WTC11 (cell line): ENCODE measurements at regions not wholly inside any gene's neighbourhood (a gene's known extent, or its start where the extent isn't known, plus 50 kb on each side); places are given as distances from the start of the nearest gene placed in this dataset.

Experiments used
- ATAC-seq: fragments of 200-7000 bp; cut with Tn5 transposase; 2 replicates; pipeline ENCODE4 v1.10.0; 2021; ENCODE audit warnings: mild to moderate bottlenecking, moderate library complexity
- CTCF ChIA-PET: fragments of 300-600 bp; sonication (Branson Sonifier 250); formaldehyde crosslinking; loops from one replicate; lab custom pipeline; 2021; ENCODE audit warnings: antibody characterized with exemption; lab: Charles Lee
- POLR2A ChIA-PET: fragments of 350-600 bp; sonication (Branson Sonifier 250); formaldehyde crosslinking; loops from one replicate; lab custom pipeline; 2021; ENCODE audit warnings: antibody characterized with exemption; lab: Charles Lee
- DNase-seq: peaks from one replicate; pipeline ENCODE4 v3.0.0; 2021; ENCODE audit warnings: low spot score
- H3K27ac Mint-ChIP-seq: 2 replicates; pipeline ENCODE4 v1.8.0; 2021; ENCODE audit warnings: mixed read lengths
- H3K27me3 Mint-ChIP-seq: 2 replicates; pipeline ENCODE4 v1.8.0; 2021; ENCODE audit warnings: low read depth, mild to moderate bottlenecking, moderate library complexity, mixed read lengths
- H3K36me3 Mint-ChIP-seq: 2 replicates; pipeline ENCODE4 v1.8.0; 2021; ENCODE audit warnings: mixed read lengths
- H3K4me1 Mint-ChIP-seq: 2 replicates; pipeline ENCODE4 v1.8.0; 2022; ENCODE audit warnings: mixed read lengths
- H3K4me3 Mint-ChIP-seq: 2 replicates; pipeline ENCODE4 v1.8.0; 2021; ENCODE audit warnings: mild to moderate bottlenecking, moderate library complexity, mixed read lengths
- H3K9me3 Mint-ChIP-seq: 2 replicates; pipeline ENCODE4 v1.8.0; 2021; ENCODE audit warnings: mixed read lengths
- ATF6 ChIP-seq: sonication (generic); formaldehyde crosslinking; IDR thresholded peaks from 2 replicates; pipeline ENCODE4 v1.8.1; 2023; ENCODE audit warnings: mild to moderate bottlenecking, missing genetic modification reagents
- CDX4 ChIP-seq: fragments of 250-450 bp; sonication (Bioruptor Pico); IDR thresholded peaks from 2 replicates; pipeline ENCODE4 v1.9.0; 2021; ENCODE audit warnings: moderate library complexity, mild to moderate bottlenecking, inconsistent platforms, borderline replicate concordance
- CTCF ChIP-seq: fragments of 200-600 bp; IDR thresholded peaks from 2 replicates; pipeline ENCODE4 v1.8.0; 2022; ENCODE audit warnings: antibody characterized with exemption
- E2F4 ChIP-seq: sonication (generic); formaldehyde crosslinking; IDR thresholded peaks from 2 replicates; pipeline ENCODE4 v1.8.1; 2022; ENCODE audit warnings: low read depth, mild to moderate bottlenecking, moderate library complexity, missing genetic modification reagents, borderline replicate concordance
- EMX1 ChIP-seq: fragments of 250-450 bp; sonication (Bioruptor Pico); IDR thresholded peaks from 2 replicates; pipeline ENCODE4 v1.8.0; 2021; ENCODE audit warnings: mild to moderate bottlenecking
- ETV6 ChIP-seq: sonication (generic); formaldehyde crosslinking; IDR thresholded peaks from 2 replicates; pipeline ENCODE4 v1.8.1; 2022; ENCODE audit warnings: mild to moderate bottlenecking, missing genetic modification reagents
- FOXJ3 ChIP-seq: sonication (generic); formaldehyde crosslinking; IDR thresholded peaks from 2 replicates; pipeline ENCODE4 v1.9.0; 2021; ENCODE audit warnings: missing genetic modification reagents, mild to moderate bottlenecking, borderline replicate concordance
- FOXP1 ChIP-seq: sonication (generic); formaldehyde crosslinking; IDR thresholded peaks from 2 replicates; pipeline ENCODE4 v1.8.0; 2022; ENCODE audit warnings: missing genetic modification reagents, mild to moderate bottlenecking, moderate library complexity, borderline replicate concordance
- RELA ChIP-seq: sonication (generic); formaldehyde crosslinking; IDR thresholded peaks from 2 replicates; pipeline ENCODE4 v1.8.1; 2022; ENCODE audit warnings: missing genetic modification reagents, mild to moderate bottlenecking, borderline replicate concordance
- SMAD3 ChIP-seq: sonication (generic); formaldehyde crosslinking; IDR thresholded peaks from 2 replicates; pipeline ENCODE4 v1.8.0; 2022; ENCODE audit warnings: missing genetic modification reagents, mild to moderate bottlenecking, borderline replicate concordance
- TCF7 ChIP-seq: sonication (generic); formaldehyde crosslinking; IDR thresholded peaks from 2 replicates; pipeline ENCODE4 v1.8.0; 2022; ENCODE audit warnings: mild to moderate bottlenecking, low read depth, missing genetic modification reagents, moderate library complexity
- TP53 ChIP-seq: sonication (generic); formaldehyde crosslinking; IDR thresholded peaks from 2 replicates; pipeline ENCODE4 v1.8.1; 2023; ENCODE audit warnings: mild to moderate bottlenecking, missing genetic modification reagents
- USF1 ChIP-seq: sonication (generic); formaldehyde crosslinking; IDR thresholded peaks from 2 replicates; pipeline ENCODE4 v1.8.0; 2022; ENCODE audit warnings: mild to moderate bottlenecking, missing genetic modification reagents
- ZBTB43 ChIP-seq: sonication (generic); formaldehyde crosslinking; IDR thresholded peaks from 2 replicates; pipeline ENCODE4 v1.8.1; 2023; ENCODE audit warnings: mild to moderate bottlenecking, missing genetic modification reagents
- ZNF121 ChIP-seq: sonication (generic); formaldehyde crosslinking; IDR thresholded peaks from 2 replicates; pipeline ENCODE4 v1.8.0; 2023; ENCODE audit warnings: missing genetic modification reagents
- ZNF416 ChIP-seq: fragments of 250-450 bp; sonication (Bioruptor Pico); IDR thresholded peaks from 2 replicates; pipeline ENCODE4 v1.9.0; 2021; ENCODE audit warnings: mild to moderate bottlenecking, inconsistent platforms
- ZNF423 ChIP-seq: fragments of 250-450 bp; sonication (Bioruptor Pico); IDR thresholded peaks from 2 replicates; pipeline ENCODE4 v2.1.2; 2022; ENCODE audit warnings: mild to moderate bottlenecking, moderate library complexity
- ZNF512 ChIP-seq: sonication (generic); formaldehyde crosslinking; IDR thresholded peaks from 2 replicates; pipeline ENCODE4 v1.8.1; 2022; ENCODE audit warnings: missing genetic modification reagents, borderline replicate concordance
- ZNF532 ChIP-seq: fragments of 250-450 bp; sonication (Bioruptor Pico); IDR thresholded peaks from 2 replicates; pipeline ENCODE4 v1.9.0; 2021; ENCODE audit warnings: mild to moderate bottlenecking, borderline replicate concordance

GRCh38 chr20:17036541-17036940 lies 190.3 kb upstream of the PCSK2 start:
- H3K4me1 Mint-ChIP-seq = peaks cover 6% of the 10 kb centered on the region
- H3K27me3 Mint-ChIP-seq = no peaks in the 10 kb centered on the region
- H3K36me3 Mint-ChIP-seq = no peaks in the 10 kb centered on the region
- no peak overlapping the region for H3K27ac Mint-ChIP-seq
- peaks cover 9% of the 10 kb centered on the region; the same call in 1 of the 2 replicates for H3K9me3 Mint-ChIP-seq
- no peak overlapping the region for H3K4me3 Mint-ChIP-seq
- no peak for ATAC-seq
- CTCF ChIA-PET = no interaction called here
- DNase-seq = no peak
- no peak for TF ChIP-seq SMAD3 (CRISPR knock-in tag)
- TF ChIP-seq FOXJ3 (CRISPR knock-in tag) = no peak
- no peak for TF ChIP-seq E2F4 (CRISPR knock-in tag)
- no peak for TF ChIP-seq ZNF532
- TF ChIP-seq TCF7 = no peak
- TF ChIP-seq, all 79 proteins: peak for 0
- POLR2A ChIA-PET = no interaction called here

- Mint-ChIP-seq H3K27me3 (no peaks in the 10 kb centered on the region), H3K9me3 (no peaks in the 10 kb centered on the region), H3K27ac (no peak overlapping the region), H3K4me1 (peaks cover 9% of the 10 kb centered on the region), H3K4me3 (no peak overlapping the region), H3K36me3 (no peaks in the 10 kb centered on the region)
- CTCF ChIA-PET = no interaction called here
- DNase-seq = no peak
- no peak for TF ChIP-seq ATF6 (CRISPR knock-in tag)
- TF ChIP-seq CTCF = no peak
- no peak for TF ChIP-seq ZNF121 (CRISPR knock-in tag)
- no peak for TF ChIP-seq CDX4 (CRISPR knock-in tag)
- POLR2A ChIA-PET = no interaction called here
- ATAC-seq = no peak
These were observed 184.7 kb upstream of the PCSK2 start for GRCh38 chr20:17042122-17042521.

- Mint-ChIP-seq H3K27me3 (no peaks in the 10 kb centered on the region), H3K4me3 (no peak overlapping the region), H3K9me3 (no peaks in the 10 kb centered on the region), H3K4me1 (peaks cover 9% of the 10 kb centered on the region), H3K36me3 (no peaks in the 10 kb centered on the region), H3K27ac (no peak overlapping the region)
- DNase-seq (no peak), ATAC-seq (no peak)
- ChIA-PET POLR2A (no interaction called here), CTCF (no interaction called here)
- TF ChIP-seq TP53 (CRISPR knock-in tag) (no peak), RELA (no peak), EMX1 (no peak), ZBTB43 (CRISPR knock-in tag) (no peak), ZNF423 (no peak), FOXP1 (CRISPR knock-in tag) (no peak), ETV6 (CRISPR knock-in tag) (no peak), USF1 (no peak), ZNF416 (CRISPR knock-in tag) (no peak), ZNF512 (CRISPR knock-in tag) (no peak)
These were observed 183.5 kb upstream of the PCSK2 start for GRCh38 chr20:17043323-17043722.
